ENCODE measurements at regions not wholly inside any gene's neighbourhood (a gene's known extent, or its start where the extent isn't known, plus 50 kb on each side); places are given as distances from the start of the nearest gene placed in this dataset.
A peak's percentile ranks its signal among the peaks of the same experiment; 100 is the strongest.

DNA sequence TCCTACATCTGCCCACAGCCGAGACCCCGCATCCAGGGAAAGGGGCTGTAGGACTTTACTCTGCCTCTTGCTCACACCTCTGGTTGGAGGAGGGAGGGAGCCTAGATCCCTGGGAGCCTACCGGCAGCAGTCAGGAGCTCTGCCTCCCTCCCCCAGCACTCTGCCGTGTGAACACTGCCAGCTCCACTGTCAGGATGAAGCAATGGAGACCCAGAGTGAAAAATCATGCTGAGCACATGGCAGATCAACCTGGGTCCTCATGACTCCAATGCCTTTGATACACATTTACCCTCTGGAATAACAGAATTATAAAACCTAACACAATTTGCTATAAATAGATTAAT is 477.7 kb downstream of the TNS3 start:
- FAIRE-seq = no peak
- Mint-ChIP-seq H3K9me3 (ENCODE audit: unreplicated experiment) (peaks cover 2% of the 10 kb centered on the region), H3K36me3 (ENCODE audit: low read depth, unreplicated experiment) (no peaks in the 10 kb centered on the region), H3K4me3 (ENCODE audit: unreplicated experiment) (no peak overlapping the region), H3K27me3 (ENCODE audit: low read depth, unreplicated experiment) (peaks cover 4% of the 10 kb centered on the region), H3K27ac (ENCODE audit: unreplicated experiment) (no peak overlapping the region), H3K4me1 (ENCODE audit: low read depth, unreplicated experiment) (no peaks in the 10 kb centered on the region)
- no peaks in the 10 kb centered on the region for H3K79me2 ChIP-seq (ENCODE audit: insufficient read depth, low read length)
- H3K4me3 ChIP-seq (ENCODE audit: insufficient read depth, low read depth, low read length) = no peak overlapping the region
- no peaks in the 10 kb centered on the region for H3K4me1 ChIP-seq (ENCODE audit: insufficient read depth, low read length)
- no peak overlapping the region for H3K4me2 ChIP-seq (ENCODE audit: low read length)
- DNase-seq (ENCODE audit: low read depth) = no peak
- H3K27me3 ChIP-seq (ENCODE audit: insufficient read depth, low read length) = no peaks in the 10 kb centered on the region
- no peak overlapping the region for H2AFZ ChIP-seq (ENCODE audit: low read depth, low read length)
- H3K9ac ChIP-seq (ENCODE audit: low read length) = no peak overlapping the region
- no peaks in the 10 kb centered on the region for H4K20me1 ChIP-seq (ENCODE audit: insufficient read depth, low read length)
- TF ChIP-seq CTCF (IDR thresholded peaks at IDR 0.05; ENCODE audit: insufficient read depth, low read depth, low read length) (no peak), EZH2 (IDR thresholded peaks at IDR 0.05; ENCODE audit: insufficient read depth, low read length) (no peak)
- H3K36me3 ChIP-seq (ENCODE audit: insufficient read depth, low read length) = no peaks in the 10 kb centered on the region
- H3K27ac ChIP-seq (ENCODE audit: low read depth, low read length) = no peak overlapping the region
- H3K9me3 ChIP-seq (ENCODE audit: insufficient read depth, low read depth, low read length) = no peaks in the 10 kb centered on the region

DNA sequence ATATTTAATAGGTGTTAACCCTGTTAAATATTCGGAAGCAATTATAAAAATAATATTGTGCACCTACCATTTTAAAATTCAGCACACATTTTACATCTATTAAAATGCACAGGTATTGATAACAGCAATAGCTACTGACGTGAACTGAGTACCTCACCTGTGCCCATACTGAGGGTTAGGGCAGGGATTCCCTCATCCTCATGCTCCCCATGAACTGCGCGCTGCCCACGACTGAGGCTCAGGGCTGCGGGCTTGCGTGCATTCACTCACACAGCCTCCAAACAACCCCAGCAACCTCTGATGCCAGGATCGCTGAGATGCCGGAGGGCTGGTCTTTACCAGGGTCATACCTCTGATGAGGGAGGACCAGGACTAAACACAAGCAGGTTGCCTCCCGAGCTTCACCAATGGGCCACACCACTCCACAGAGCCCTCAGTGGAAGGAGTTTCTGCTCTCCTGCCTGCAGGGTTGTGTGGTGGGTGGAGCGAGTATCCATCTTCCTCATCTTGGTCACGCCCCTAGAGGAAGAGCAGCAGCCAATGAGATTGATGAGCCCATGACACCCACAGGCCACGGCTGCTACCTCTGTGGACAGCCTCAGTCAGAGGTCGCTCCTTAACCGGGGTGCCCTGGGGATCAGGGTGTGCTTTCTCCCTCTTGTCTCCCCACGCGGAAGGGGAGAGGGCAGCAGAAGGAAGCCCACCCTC is 478.3 kb downstream of the TNS3 start:
- H3K36me3 Mint-ChIP-seq (ENCODE audit: low read depth, unreplicated experiment) = no peaks in the 10 kb centered on the region
- H3K9me3 Mint-ChIP-seq (ENCODE audit: unreplicated experiment) = peaks cover 2% of the 10 kb centered on the region
- H3K27me3 ChIP-seq (ENCODE audit: insufficient read depth, low read length) = no peaks in the 10 kb centered on the region
- H3K4me3 Mint-ChIP-seq (ENCODE audit: unreplicated experiment) = no peak overlapping the region
- no peak overlapping the region for H3K4me3 ChIP-seq (ENCODE audit: insufficient read depth, low read depth, low read length)
- H3K27me3 Mint-ChIP-seq (ENCODE audit: low read depth, unreplicated experiment) = peaks cover 4% of the 10 kb centered on the region
- H3K79me2 ChIP-seq (ENCODE audit: insufficient read depth, low read length) = no peaks in the 10 kb centered on the region
- no peaks in the 10 kb centered on the region for H3K4me1 Mint-ChIP-seq (ENCODE audit: low read depth, unreplicated experiment)
- no peaks in the 10 kb centered on the region for H4K20me1 ChIP-seq (ENCODE audit: insufficient read depth, low read length)
- TF ChIP-seq CTCF (IDR thresholded peaks at IDR 0.05; ENCODE audit: insufficient read depth, low read depth, low read length) (no peak), EZH2 (IDR thresholded peaks at IDR 0.05; ENCODE audit: insufficient read depth, low read length) (no peak)
- no peak overlapping the region for H3K27ac ChIP-seq (ENCODE audit: low read depth, low read length)
- H2AFZ ChIP-seq (ENCODE audit: low read depth, low read length) = no peak overlapping the region
- peak; percentile 37 for FAIRE-seq
- H3K9ac ChIP-seq (ENCODE audit: low read length) = no peak overlapping the region
- H3K9me3 ChIP-seq (ENCODE audit: insufficient read depth, low read depth, low read length) = no peaks in the 10 kb centered on the region
- no peaks in the 10 kb centered on the region for H3K4me1 ChIP-seq (ENCODE audit: insufficient read depth, low read length)
- no peak overlapping the region for H3K4me2 ChIP-seq (ENCODE audit: low read length)
- no peak for DNase-seq (ENCODE audit: low read depth)
- H3K27ac Mint-ChIP-seq (ENCODE audit: unreplicated experiment) = no peak overlapping the region
- no peaks in the 10 kb centered on the region for H3K36me3 ChIP-seq (ENCODE audit: insufficient read depth, low read length)

- Mint-ChIP-seq H3K27ac (ENCODE audit: unreplicated experiment) (no peak overlapping the region), H3K36me3 (ENCODE audit: low read depth, unreplicated experiment) (no peaks in the 10 kb centered on the region), H3K4me1 (ENCODE audit: low read depth, unreplicated experiment) (no peaks in the 10 kb centered on the region), H3K9me3 (ENCODE audit: unreplicated experiment) (peaks cover 2% of the 10 kb centered on the region), H3K27me3 (ENCODE audit: low read depth, unreplicated experiment) (peaks cover 4% of the 10 kb centered on the region), H3K4me3 (ENCODE audit: unreplicated experiment) (no peak overlapping the region)
- Histone ChIP-seq H3K79me2 (ENCODE audit: insufficient read depth, low read length) (no peaks in the 10 kb centered on the region), H3K27me3 (ENCODE audit: insufficient read depth, low read length) (no peaks in the 10 kb centered on the region), H4K20me1 (ENCODE audit: insufficient read depth, low read length) (no peaks in the 10 kb centered on the region), H3K36me3 (ENCODE audit: insufficient read depth, low read length) (no peaks in the 10 kb centered on the region), H3K4me3 (ENCODE audit: insufficient read depth, low read depth, low read length) (no peak overlapping the region), H2AFZ (ENCODE audit: low read depth, low read length) (no peak overlapping the region), H3K9ac (ENCODE audit: low read length) (no peak overlapping the region), H3K4me1 (ENCODE audit: insufficient read depth, low read length) (no peaks in the 10 kb centered on the region), H3K9me3 (ENCODE audit: insufficient read depth, low read depth, low read length) (no peaks in the 10 kb centered on the region), H3K27ac (ENCODE audit: low read depth, low read length) (no peak overlapping the region), H3K4me2 (ENCODE audit: low read length) (no peak overlapping the region)
- DNase-seq (ENCODE audit: low read depth) (no peak), FAIRE-seq (no peak)
- TF ChIP-seq CTCF (IDR thresholded peaks at IDR 0.05; ENCODE audit: insufficient read depth, low read depth, low read length) (no peak), EZH2 (IDR thresholded peaks at IDR 0.05; ENCODE audit: insufficient read depth, low read length) (no peak)
Measured at GRCh38 chr7:47102331-47102841, 479.5 kb downstream of the TNS3 start.
